BLaER1 (cell line): ENCODE measurements at regions not wholly inside any gene's neighbourhood (a gene's known extent, or its start where the extent isn't known, plus 50 kb on each side); places are given as distances from the start of the nearest gene placed in this dataset.
"Not testable (repeated sequence)": the region's sequence is repeated elsewhere in the genome, so short reads cannot be mapped to it uniquely, and the experiment has no call there.

Experiments
- H3K27ac ChIP-seq: shearing (Covaris generic); formaldehyde crosslinking; 2 replicates; pipeline ENCODE4 v1.8.1; 2022
- H3K27me3 ChIP-seq: shearing (Covaris generic); formaldehyde crosslinking; 2 replicates; pipeline ENCODE4 v1.8.1; 2022
- H3K36me3 ChIP-seq: shearing (Covaris generic); formaldehyde crosslinking; 2 replicates; pipeline ENCODE4 v1.8.1; 2022
- H3K4me1 ChIP-seq: shearing (Covaris generic); formaldehyde crosslinking; 2 replicates; pipeline ENCODE4 v1.8.1; 2022
- H3K4me2 ChIP-seq: shearing (Covaris generic); formaldehyde crosslinking; 2 replicates; pipeline ENCODE4 v1.8.1; 2022
- H3K4me3 ChIP-seq: shearing (Covaris generic); formaldehyde crosslinking; 2 replicates; pipeline ENCODE4 v1.8.1; 2022
- H3K9ac ChIP-seq: shearing (Covaris generic); formaldehyde crosslinking; 2 replicates; pipeline ENCODE4 v1.8.1; 2022
- H3K9me3 ChIP-seq: shearing (Covaris generic); formaldehyde crosslinking; 2 replicates; pipeline ENCODE4 v1.8.1; 2022
- H4K20me1 ChIP-seq: shearing (Covaris generic); formaldehyde crosslinking; 2 replicates; pipeline ENCODE4 v1.8.1; 2022
- Cebpa-rat ChIP-seq: shearing (Covaris generic); IDR thresholded peaks from 2 replicates; pipeline ENCODE4 v1.8.1; 2022

DNA sequence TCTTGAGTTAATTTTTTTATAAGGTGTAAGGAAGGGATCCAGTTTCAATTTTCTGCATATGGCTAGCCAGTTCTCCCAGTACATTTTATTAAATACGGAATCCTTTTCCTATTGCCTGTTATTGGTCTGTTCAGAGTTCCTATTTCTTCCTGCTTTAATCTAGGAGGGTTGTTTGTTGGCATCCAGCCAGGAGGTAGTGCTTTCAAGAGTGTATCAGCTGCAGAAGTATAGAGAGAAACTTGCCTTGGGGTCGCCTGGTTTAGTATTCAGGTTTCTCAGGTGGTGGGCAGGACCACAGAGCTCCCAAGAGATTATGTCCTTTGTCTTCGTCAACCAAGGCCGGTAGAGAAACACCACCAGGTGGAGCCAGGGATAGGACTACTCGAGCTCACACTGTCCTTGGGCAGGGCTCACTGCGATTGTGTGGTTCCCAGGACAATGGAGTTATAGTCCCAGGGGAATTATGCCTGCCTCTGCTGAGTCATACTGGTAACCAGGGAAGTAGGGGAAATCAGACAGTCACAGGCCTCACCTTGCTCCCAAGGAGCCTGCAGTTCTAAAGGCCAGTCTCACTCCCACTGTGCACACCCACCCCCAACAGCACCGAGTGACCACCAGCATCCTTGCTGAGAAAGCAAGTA is 168.1 kb downstream of the VSIG4 start:
- no peak overlapping the region for H3K4me3 ChIP-seq
- no peak for TF ChIP-seq Cebpa-rat
- peaks cover 29% of the 10 kb centered on the region for H3K27me3 ChIP-seq
- no peak overlapping the region for H3K9ac ChIP-seq
- no peaks in the 10 kb centered on the region for H4K20me1 ChIP-seq
- no peak overlapping the region for H3K27ac ChIP-seq
- peaks cover 5% of the 10 kb centered on the region; the same call in 1 of the 2 replicates for H3K4me1 ChIP-seq
- no peaks in the 10 kb centered on the region for H3K36me3 ChIP-seq
- H3K4me2 ChIP-seq, result no peak overlapping the region
- peaks cover 12% of the 10 kb centered on the region; the same call in 1 of the 2 replicates for H3K9me3 ChIP-seq

DNA sequence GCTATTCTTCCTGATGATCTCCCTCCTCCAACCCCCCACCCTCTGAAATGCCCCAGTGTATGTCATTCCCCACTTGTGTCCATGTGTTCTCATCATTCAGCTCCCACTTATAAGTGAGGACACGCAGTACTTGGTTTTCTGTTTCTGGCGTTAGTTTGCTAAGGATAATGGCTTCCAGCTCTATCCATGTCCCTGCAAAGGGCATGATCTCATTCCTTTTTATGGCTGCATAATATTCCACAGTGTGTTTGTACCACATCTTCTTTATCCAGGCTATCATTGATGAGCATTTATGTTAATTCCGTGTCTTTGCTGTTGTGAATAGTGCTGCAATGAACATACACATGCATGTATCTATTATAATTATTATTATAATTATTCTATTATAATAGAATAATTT is 169.3 kb downstream of the VSIG4 start:
- not testable (repeated sequence) for H3K9me3 ChIP-seq, H4K20me1 ChIP-seq, H3K4me3 ChIP-seq, H3K36me3 ChIP-seq, H3K9ac ChIP-seq, H3K4me1 ChIP-seq, H3K27ac ChIP-seq, H3K4me2 ChIP-seq
- peaks cover 34% of the 10 kb centered on the region for H3K27me3 ChIP-seq

DNA sequence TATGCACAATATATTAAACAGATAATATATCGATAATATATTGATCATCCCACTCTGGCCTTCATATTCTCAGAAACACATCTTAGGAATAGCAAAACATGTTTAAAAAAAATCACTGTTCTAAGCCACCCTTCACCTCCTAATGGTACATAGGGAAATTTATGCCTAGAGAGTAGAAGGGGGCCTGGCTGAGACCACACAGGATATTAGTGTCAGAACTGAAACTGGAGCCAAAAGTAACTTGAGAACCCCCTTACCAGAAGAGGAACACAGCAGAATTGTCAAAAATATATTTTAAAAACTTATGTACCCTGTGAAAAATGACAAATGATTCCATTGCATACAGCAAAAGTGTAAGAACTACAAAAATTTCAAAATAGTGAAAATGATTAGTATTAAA is 173.1 kb downstream of the VSIG4 start:
- TF ChIP-seq Cebpa-rat, result no peak

DNA sequence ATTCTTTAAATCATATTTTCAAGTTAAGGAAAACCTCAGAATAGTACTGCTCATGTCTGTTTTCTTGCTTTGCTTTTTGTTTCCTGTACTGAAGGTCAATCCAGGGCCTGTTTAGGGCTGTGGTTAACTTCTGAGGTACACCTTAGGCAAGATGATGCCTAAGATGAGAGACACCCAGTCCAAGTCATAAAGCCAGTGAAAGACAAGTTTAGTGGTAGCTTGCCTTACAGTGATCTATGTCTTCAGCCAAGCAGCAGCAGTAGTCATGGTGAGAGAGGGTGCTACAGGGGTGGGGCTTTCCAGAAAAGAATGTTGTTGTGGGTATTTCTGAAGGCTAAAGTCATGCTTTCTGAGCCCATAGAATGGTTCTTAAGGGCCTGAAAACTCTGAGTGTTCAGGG is 173.7 kb downstream of the VSIG4 start:
- no peak overlapping the region for H3K9ac ChIP-seq
- no peak overlapping the region for H3K4me3 ChIP-seq
- no peaks in the 10 kb centered on the region for H4K20me1 ChIP-seq
- H3K4me2 ChIP-seq, result no peak overlapping the region
- no peaks in the 10 kb centered on the region for H3K36me3 ChIP-seq
- TF ChIP-seq Cebpa-rat, result no peak
- peaks cover 34% of the 10 kb centered on the region for H3K27me3 ChIP-seq
- no peaks in the 10 kb centered on the region for H3K4me1 ChIP-seq
- no peak overlapping the region for H3K27ac ChIP-seq
- H3K9me3 ChIP-seq, result no peaks in the 10 kb centered on the region

More for the DNA sequence above, 173.1 kb downstream of the VSIG4 start:
- Histone ChIP-seq H3K4me3 (no peak overlapping the region), H3K9me3 (no peaks in the 10 kb centered on the region), H3K9ac (no peak overlapping the region), H3K4me1 (peaks cover 2% of the 10 kb centered on the region; the same call in 1 of the 2 replicates), H3K4me2 (no peak overlapping the region), H3K27ac (no peak overlapping the region), H4K20me1 (no peaks in the 10 kb centered on the region), H3K27me3 (peaks cover 34% of the 10 kb centered on the region), H3K36me3 (no peaks in the 10 kb centered on the region)

DNA sequence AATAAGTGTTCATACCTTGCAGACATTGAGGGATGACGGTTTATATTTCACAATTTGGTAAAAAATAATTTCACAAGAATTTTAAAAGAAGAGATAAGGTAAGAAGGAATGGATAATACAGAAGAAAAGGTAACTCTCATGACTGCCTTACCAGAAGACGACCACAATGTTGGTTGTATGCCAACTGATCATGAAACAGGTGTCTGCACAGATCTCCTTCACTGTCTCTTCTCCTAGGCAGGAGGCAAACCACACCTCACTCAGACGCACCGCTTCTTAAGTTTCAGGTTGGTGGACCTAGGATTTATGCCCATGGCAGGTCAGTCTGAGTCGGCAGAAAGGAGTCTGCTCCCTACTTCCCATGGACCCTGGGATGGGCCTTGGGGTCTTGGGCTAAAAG is 177.2 kb downstream of the VSIG4 start:
- no peaks in the 10 kb centered on the region for H3K36me3 ChIP-seq
- H3K9me3 ChIP-seq, result no peaks in the 10 kb centered on the region
- H3K27ac ChIP-seq, result no peak overlapping the region
- H3K4me2 ChIP-seq, result no peak overlapping the region
- H4K20me1 ChIP-seq, result no peaks in the 10 kb centered on the region
- H3K27me3 ChIP-seq, result peaks cover 37% of the 10 kb centered on the region
- H3K4me3 ChIP-seq, result no peak overlapping the region
- no peak for TF ChIP-seq Cebpa-rat
- H3K4me1 ChIP-seq, result no peaks in the 10 kb centered on the region
- H3K9ac ChIP-seq, result no peak overlapping the region

DNA sequence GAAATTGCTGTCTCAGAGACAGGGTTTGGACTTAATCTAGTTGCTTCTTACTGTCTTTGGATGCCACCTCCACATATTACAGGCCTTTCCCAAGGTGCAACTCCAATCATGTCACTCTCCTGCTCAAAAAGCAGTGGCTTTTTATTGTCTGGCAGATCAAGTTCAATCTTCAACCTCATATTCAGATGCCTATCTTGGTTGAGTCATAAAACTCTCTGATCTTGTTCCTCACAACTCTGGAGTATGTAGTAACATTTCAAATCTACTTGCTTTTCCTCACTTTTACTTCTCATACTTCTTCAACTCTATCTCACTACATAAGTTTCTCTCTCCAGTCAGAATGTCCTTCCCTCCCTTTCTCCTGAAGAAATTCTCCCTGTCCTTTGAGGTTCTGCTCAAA is 180.6 kb downstream of the VSIG4 start:
- no peak overlapping the region for H3K4me2 ChIP-seq
- H4K20me1 ChIP-seq, result no peaks in the 10 kb centered on the region
- H3K9ac ChIP-seq, result no peak overlapping the region
- no peaks in the 10 kb centered on the region for H3K36me3 ChIP-seq
- no peak overlapping the region for H3K4me3 ChIP-seq
- H3K27me3 ChIP-seq, result peaks cover 25% of the 10 kb centered on the region
- TF ChIP-seq Cebpa-rat, result no peak
- H3K27ac ChIP-seq, result no peak overlapping the region
- peaks cover 13% of the 10 kb centered on the region for H3K9me3 ChIP-seq
- H3K4me1 ChIP-seq, result no peaks in the 10 kb centered on the region

DNA sequence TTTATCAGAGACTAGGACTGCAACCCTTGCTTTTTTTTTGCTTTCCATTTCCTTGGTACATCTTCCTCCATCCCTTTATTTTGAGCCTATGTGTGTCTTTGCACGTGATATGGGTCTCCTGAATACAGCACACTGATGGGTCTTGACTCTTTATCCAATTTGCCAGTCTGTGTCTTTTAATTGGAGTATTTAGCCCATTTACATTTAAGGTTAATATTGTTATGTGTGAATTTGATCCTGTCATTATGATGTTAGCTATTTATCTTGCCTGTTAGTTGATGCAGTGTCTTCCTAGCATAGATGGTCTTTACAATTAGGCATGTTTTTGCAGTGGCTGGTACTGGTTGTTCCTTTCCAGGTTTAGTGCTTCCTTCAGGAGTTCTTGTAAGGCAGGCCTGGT is 185.4 kb downstream of the VSIG4 start:
- not testable (repeated sequence) for H3K4me3 ChIP-seq

DNA sequence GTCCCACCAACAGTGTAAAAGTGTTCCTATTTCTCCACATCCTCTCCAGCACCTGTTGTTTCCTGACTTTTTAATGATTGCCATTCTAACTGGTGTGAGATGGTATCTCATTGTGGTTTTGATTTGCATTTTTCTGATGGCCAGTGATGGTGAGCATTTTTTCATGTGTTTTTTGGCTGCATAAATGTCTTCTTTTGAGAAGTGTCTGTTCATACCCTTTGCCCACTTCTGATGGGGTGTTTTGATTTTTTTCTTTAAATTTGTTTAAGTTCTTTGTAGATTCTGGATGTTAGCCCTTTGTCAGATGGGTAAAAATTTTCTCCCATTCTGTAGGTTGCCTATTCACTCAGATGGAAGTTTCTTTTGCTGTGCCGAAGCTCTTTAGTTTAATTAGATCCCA is 183.9 kb downstream of the MSN start:
- H3K27me3 ChIP-seq, H3K4me2 ChIP-seq, H3K36me3 ChIP-seq, H4K20me1 ChIP-seq, H3K4me1 ChIP-seq, H3K9ac ChIP-seq, H3K4me3 ChIP-seq, H3K27ac ChIP-seq: not testable (repeated sequence)
- H3K9me3 ChIP-seq, result peaks cover 16% of the 10 kb centered on the region

More for the DNA sequence above, 185.4 kb downstream of the VSIG4 start:
- H3K4me2 ChIP-seq, H3K4me1 ChIP-seq, H3K27me3 ChIP-seq, H3K27ac ChIP-seq, H3K9ac ChIP-seq, H3K36me3 ChIP-seq, H4K20me1 ChIP-seq: not testable (repeated sequence)
- peaks cover 19% of the 10 kb centered on the region for H3K9me3 ChIP-seq

DNA sequence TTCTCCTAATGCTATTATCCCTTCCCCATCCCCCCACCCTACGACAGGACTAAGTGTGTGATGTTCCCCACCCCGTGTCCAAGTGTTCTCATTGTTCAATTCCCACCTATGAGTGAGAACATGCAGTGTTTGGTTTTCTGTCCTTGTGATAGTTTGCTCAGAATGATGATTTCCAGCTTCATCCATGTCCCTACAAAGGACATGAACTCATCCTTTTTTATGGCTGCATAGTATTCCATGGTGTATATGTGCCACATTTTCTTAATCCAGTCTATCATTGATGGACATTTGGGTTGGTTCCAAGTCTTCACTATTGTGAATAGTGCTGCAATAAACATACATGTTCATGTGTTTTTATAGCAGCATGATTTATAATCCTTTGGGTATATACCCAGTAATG is 183.4 kb downstream of the MSN start:
- not testable (repeated sequence) for H3K36me3 ChIP-seq, H3K9ac ChIP-seq, H3K4me2 ChIP-seq, H3K4me3 ChIP-seq, H3K27me3 ChIP-seq, H3K4me1 ChIP-seq, H3K27ac ChIP-seq, H4K20me1 ChIP-seq
- peaks cover 14% of the 10 kb centered on the region for H3K9me3 ChIP-seq

DNA sequence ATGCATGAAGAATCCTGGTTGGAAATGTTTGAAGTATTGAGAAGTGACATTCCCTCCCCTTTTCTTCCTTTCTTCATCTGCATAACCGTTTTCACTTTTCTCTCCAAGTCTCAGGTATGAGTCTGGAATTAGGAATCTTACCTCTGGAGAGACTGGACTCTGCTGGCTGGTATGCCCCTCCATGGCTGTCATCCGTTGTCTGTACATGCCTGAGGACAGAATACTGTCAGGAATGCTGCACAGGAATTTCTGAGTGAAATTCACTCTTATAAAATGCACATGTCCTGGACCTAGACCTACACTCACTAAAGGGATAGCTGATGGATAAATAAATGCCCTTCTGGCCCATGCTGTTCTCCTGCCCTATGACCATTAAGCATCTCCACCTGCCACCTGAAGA is 179.5 kb downstream of the MSN start:
- H3K9ac ChIP-seq, result no peak overlapping the region
- H4K20me1 ChIP-seq, result no peaks in the 10 kb centered on the region
- no peaks in the 10 kb centered on the region for H3K36me3 ChIP-seq
- H3K4me1 ChIP-seq, result no peaks in the 10 kb centered on the region
- no peak overlapping the region for H3K4me3 ChIP-seq
- H3K4me2 ChIP-seq, result no peak overlapping the region
- no peak overlapping the region for H3K27ac ChIP-seq
- H3K9me3 ChIP-seq, result no peaks in the 10 kb centered on the region; the same call in 1 of the 2 replicates
- no peak for TF ChIP-seq Cebpa-rat
- H3K27me3 ChIP-seq, result no peaks in the 10 kb centered on the region; the same call in 1 of the 2 replicates

DNA sequence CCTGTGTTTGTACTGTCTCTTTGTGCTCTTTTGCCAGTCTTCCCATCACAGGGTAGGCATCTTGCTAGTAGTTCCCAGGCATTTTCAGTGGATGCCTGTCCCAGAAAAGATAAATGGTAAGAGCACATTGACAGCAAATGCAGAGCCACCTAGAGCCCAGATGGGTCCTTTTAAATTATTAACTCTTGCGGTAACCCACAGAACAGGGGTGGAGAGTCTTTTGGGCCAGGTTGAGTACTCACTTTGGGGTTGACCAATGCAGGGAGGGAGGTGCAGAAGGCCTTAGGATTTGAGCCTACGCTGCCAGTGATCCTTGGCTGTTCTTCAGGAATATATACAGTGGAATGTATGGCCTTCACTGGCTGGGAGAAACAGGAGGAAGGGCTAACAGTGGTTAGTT is 173.8 kb downstream of the MSN start:
- Histone ChIP-seq H3K36me3 (no peaks in the 10 kb centered on the region), H3K27me3 (no peaks in the 10 kb centered on the region; the same call in 1 of the 2 replicates), H3K4me2 (no peak overlapping the region), H3K27ac (no peak overlapping the region), H3K4me1 (no peaks in the 10 kb centered on the region), H3K9me3 (no peaks in the 10 kb centered on the region; the same call in 1 of the 2 replicates), H3K9ac (no peak overlapping the region), H3K4me3 (no peak overlapping the region), H4K20me1 (no peaks in the 10 kb centered on the region)
- no peak for TF ChIP-seq Cebpa-rat
